Natural killer cell (primary cell): ENCODE measurements at regions not wholly inside any gene's neighbourhood (a gene's known extent, or its start where the extent isn't known, plus 50 kb on each side); places are given as distances from the start of the nearest gene placed in this dataset.

ENCODE experiments used
- ATAC-seq, 3 donors: fragments of 150-1000 bp in 2 of 3; fragments of 200-7000 bp in 1 of 3; cut with Tn5 transposase; 1 replicate in 1 of 3; 2 replicates in 2 of 3; pipeline ENCODE4 v1.10.0; 2021; ENCODE audit warnings: mild to moderate bottlenecking in 2 of 3, moderate library complexity in 2 of 3
- DNase-seq, 2 donors: peaks; one replicate each; pipeline versions ENCODE4 v3.0.0 to v3.0.0-alpha.2; 2013 to 2021; ENCODE audit warnings: mixed read lengths in 1 of 2
- H3K27ac ChIP-seq: one replicate; pipeline ENCODE4 v1.5.1; 2013; ENCODE audit warnings: mild to moderate bottlenecking, low read length
- H3K27me3 ChIP-seq: one replicate; pipeline ENCODE4 v1.6.1; 2013; ENCODE audit warnings: low read length; ENCODE audit not compliant: control insufficient read depth, insufficient read depth
- H3K36me3 ChIP-seq: one replicate; pipeline ENCODE4 v1.6.1; 2013; ENCODE audit warnings: low read length; ENCODE audit not compliant: control insufficient read depth, insufficient read depth
- H3K4me1 ChIP-seq: one replicate; pipeline ENCODE4 v1.6.1; 2013; ENCODE audit warnings: low read length; ENCODE audit not compliant: control insufficient read depth, insufficient read depth
- H3K4me3 ChIP-seq: one replicate; pipeline ENCODE4 v1.5.1; 2013; ENCODE audit warnings: low read length
- H3K9me3 ChIP-seq: one replicate; pipeline ENCODE4 v1.6.1; 2013; ENCODE audit warnings: low read length; ENCODE audit not compliant: control insufficient read depth, insufficient read depth
- H3K27ac Mint-ChIP-seq, 2 donors: one replicate each; pipeline ENCODE4 v1.8.0; 2022; ENCODE audit warnings: mild to moderate bottlenecking in 2 of 2, mixed read lengths in 2 of 2, moderate library complexity in 1 of 2
- H3K27me3 Mint-ChIP-seq, 2 donors: one replicate each; pipeline ENCODE4 v1.8.0; 2022; ENCODE audit warnings: low read depth in 2 of 2, mixed read lengths in 2 of 2
- H3K36me3 Mint-ChIP-seq: one replicate; pipeline ENCODE4 v1.8.0; 2022; ENCODE audit warnings: mixed read lengths
- H3K4me1 Mint-ChIP-seq, 2 donors: one replicate each; pipeline ENCODE4 v1.8.0; 2022; ENCODE audit warnings: mixed read lengths in 2 of 2
- H3K4me3 Mint-ChIP-seq: one replicate; pipeline ENCODE4 v1.8.0; 2022; ENCODE audit warnings: mild to moderate bottlenecking, moderate library complexity, mixed read lengths
- H3K9me3 Mint-ChIP-seq, 2 donors: one replicate each; pipeline ENCODE4 v1.8.0; 2022; ENCODE audit warnings: mixed read lengths in 2 of 2
- WGBS: methylation state at CpG from one replicate; pipeline ENCODE4 v1.1.7; 2013; ENCODE audit warnings: missing lambda C conversion rate; ENCODE audit not compliant: insufficient coverage; 5-methylcytosine and 5-hydroxymethylcytosine counted together
- intact Hi-C: fragments of 100-400 bp; cut with micrococcal nuclease; formaldehyde crosslinking; loops from one replicate; pipeline ENCODE4 v1.14.2; 2022
- TF ChIP-seq, protein P1 (sequence below): fragments of 200-600 bp; IDR thresholded peaks from one replicate; pipeline ENCODE4 v1.8.0; 2022; ENCODE audit warnings: antibody characterized with exemption

DNA sequence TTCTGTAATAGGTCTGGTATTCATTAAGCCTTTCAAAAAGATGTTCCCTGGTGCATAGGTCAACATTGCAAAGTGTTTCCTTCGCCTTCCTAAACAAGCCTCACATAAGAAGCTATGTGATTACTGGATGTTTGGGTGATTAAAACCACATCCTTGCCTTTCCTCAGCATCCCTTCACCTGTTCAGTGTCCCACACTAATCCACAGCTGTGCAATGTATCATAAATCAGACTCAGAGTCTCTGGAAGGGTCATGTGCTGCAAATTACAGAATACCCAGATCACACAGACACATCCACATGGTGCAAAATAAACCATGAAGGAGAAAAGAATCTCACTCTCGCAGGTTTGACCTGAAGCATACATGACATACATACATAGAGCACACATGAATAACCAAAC lies 164.7 kb upstream of the NSMCE3 start:
- H3K27ac ChIP-seq: no peak overlapping the region
- ATAC-seq (no peak), DNase-seq (no peak)
- H3K27me3 Mint-ChIP-seq: peaks cover 10 to 27% of the 10 kb centered on the region in 2 donors
- H3K4me3 ChIP-seq: no peak overlapping the region
- H3K9me3 Mint-ChIP-seq: no peaks in the 10 kb centered on the region
- H3K36me3 Mint-ChIP-seq: no peaks in the 10 kb centered on the region
- 80% methylated on average over 1 of the region's 2 CpGs for WGBS
- H3K4me1 ChIP-seq: no peaks in the 10 kb centered on the region
- no peak overlapping the region for H3K27ac Mint-ChIP-seq
- H3K4me1 Mint-ChIP-seq: no peaks in the 10 kb centered on the region
- H3K9me3 ChIP-seq: no peaks in the 10 kb centered on the region
- H3K27me3 ChIP-seq: no peaks in the 10 kb centered on the region
- no peaks in the 10 kb centered on the region for H3K36me3 ChIP-seq
- H3K4me3 Mint-ChIP-seq: no peak overlapping the region
- intact Hi-C loops: no loop called here
- TF ChIP-seq, protein P1, sequence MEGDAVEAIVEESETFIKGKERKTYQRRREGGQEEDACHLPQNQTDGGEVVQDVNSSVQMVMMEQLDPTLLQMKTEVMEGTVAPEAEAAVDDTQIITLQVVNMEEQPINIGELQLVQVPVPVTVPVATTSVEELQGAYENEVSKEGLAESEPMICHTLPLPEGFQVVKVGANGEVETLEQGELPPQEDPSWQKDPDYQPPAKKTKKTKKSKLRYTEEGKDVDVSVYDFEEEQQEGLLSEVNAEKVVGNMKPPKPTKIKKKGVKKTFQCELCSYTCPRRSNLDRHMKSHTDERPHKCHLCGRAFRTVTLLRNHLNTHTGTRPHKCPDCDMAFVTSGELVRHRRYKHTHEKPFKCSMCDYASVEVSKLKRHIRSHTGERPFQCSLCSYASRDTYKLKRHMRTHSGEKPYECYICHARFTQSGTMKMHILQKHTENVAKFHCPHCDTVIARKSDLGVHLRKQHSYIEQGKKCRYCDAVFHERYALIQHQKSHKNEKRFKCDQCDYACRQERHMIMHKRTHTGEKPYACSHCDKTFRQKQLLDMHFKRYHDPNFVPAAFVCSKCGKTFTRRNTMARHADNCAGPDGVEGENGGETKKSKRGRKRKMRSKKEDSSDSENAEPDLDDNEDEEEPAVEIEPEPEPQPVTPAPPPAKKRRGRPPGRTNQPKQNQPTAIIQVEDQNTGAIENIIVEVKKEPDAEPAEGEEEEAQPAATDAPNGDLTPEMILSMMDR: no peak

DNA sequence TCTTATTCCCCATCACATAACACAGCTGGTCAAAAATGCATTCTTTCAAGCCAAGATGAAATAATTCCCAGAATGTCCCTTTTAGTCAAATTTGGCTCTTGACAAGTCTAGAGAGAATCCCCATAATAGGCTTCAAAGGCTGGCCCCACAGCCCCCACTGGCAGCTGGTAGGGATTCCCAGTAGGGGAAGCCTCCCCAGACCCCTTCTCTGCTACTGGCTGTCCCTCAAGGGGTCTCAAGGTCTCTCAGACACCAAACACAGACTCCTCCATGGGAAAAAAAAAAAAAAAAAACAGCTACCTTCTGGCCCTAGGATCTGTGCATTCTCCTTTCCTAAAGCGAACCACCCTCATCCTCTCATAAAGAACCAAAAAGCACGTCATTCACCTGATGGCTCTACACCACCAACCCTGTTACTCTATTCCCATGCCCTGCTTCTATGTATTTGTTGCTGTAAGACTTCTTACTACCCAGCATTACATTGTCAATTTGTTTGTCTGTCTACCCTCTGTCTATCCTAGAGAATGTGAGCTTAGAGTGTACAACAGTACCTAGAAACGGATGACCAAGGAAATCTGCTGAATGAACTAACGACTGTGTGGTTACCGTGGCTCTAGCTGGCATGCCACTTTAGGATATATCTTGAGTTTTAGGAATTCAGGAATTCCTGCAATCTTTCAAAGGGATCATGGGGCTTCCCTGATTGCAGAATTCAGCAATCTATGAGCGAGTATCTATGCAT lies 164.1 kb upstream of the NSMCE3 start:
- Mint-ChIP-seq H3K27ac (no peak overlapping the region), H3K9me3 (peaks cover 0 to 2% of the 10 kb centered on the region in 2 donors), H3K4me3 (no peak overlapping the region), H3K36me3 (no peaks in the 10 kb centered on the region), H3K27me3 (peaks cover 10 to 27% of the 10 kb centered on the region in 2 donors), H3K4me1 (no peaks in the 10 kb centered on the region)
- DNase-seq: no peak
- ATAC-seq: no peak
- H3K27ac ChIP-seq: no peak overlapping the region
- intact Hi-C loops: no loop called here
- 80% methylated on average over 6 of the region's 6 CpGs for WGBS
- no peak overlapping the region for H3K4me3 ChIP-seq
- H3K9me3 ChIP-seq: no peaks in the 10 kb centered on the region
- no peaks in the 10 kb centered on the region for H3K4me1 ChIP-seq
- no peaks in the 10 kb centered on the region for H3K27me3 ChIP-seq
- TF ChIP-seq, protein P1: no peak
- H3K36me3 ChIP-seq: no peaks in the 10 kb centered on the region

DNA sequence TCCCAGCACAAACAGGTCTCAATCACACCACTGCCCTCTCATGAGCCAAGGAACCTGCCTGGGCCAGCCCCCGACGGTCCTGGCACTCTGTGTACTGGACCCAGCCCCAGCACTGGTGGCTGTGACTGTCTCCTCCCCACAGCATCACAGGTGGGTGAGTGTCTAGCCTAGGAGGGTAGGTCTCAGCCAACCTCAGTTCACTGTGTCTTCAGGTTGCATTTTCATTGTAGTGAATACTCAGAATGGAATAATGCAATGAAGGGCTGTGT lies 163.4 kb upstream of the NSMCE3 start:
- no peak for ATAC-seq
- intact Hi-C loops: no loop called here

More for the DNA sequence above, 163.4 kb upstream of the NSMCE3 start:
- H3K4me3 ChIP-seq: no peak overlapping the region
- no peaks in the 10 kb centered on the region for H3K4me1 ChIP-seq
- peaks cover 0 to 2% of the 10 kb centered on the region in 2 donors for H3K9me3 Mint-ChIP-seq
- TF ChIP-seq, protein P1: no peak
- no peak overlapping the region for H3K4me3 Mint-ChIP-seq
- peaks cover 10 to 27% of the 10 kb centered on the region in 2 donors for H3K27me3 Mint-ChIP-seq
- no peak for DNase-seq
- no peaks in the 10 kb centered on the region for H3K4me1 Mint-ChIP-seq
- no peak overlapping the region for H3K27ac ChIP-seq
- 86% methylated on average over 2 of the region's 2 CpGs for whole genome bisulfite sequencing
- H3K36me3 Mint-ChIP-seq: no peaks in the 10 kb centered on the region
- no peak overlapping the region for H3K27ac Mint-ChIP-seq
- no peaks in the 10 kb centered on the region for H3K9me3 ChIP-seq
- H3K27me3 ChIP-seq: no peaks in the 10 kb centered on the region
- no peaks in the 10 kb centered on the region for H3K36me3 ChIP-seq
